GM23338 (cell line): ENCODE measurements at regions not wholly inside any gene's neighbourhood (a gene's known extent, or its start where the extent isn't known, plus 50 kb on each side); places are given as distances from the start of the nearest gene placed in this dataset.

Experiments used
- ATAC-seq: fragments of 200-7000 bp; cut with Tn5 transposase; 3 replicates; pipeline ENCODE4 v1.9.1; 2020
- DNase-seq: peaks from one replicate; pipeline ENCODE4 v3.0.0-alpha.2; 2015; ENCODE audit warnings: low spot score
- H2AFZ ChIP-seq: fragments of 200-600 bp; sonication (generic); 2 replicates; pipeline ENCODE4 v1.8.0; 2016; ENCODE audit warnings: antibody characterized with exemption, mild to moderate bottlenecking, moderate library complexity
- H3F3A ChIP-seq: fragments of 200-600 bp; sonication (generic); replicated peaks from 2 replicates; pipeline ENCODE4 v1.8.0; 2017; ENCODE audit warnings: antibody characterized with exemption, mixed run types, low read depth
- H3K27ac ChIP-seq: fragments of 200-600 bp; sonication (generic); 2 replicates; pipeline ENCODE4 v1.6.1; 2016; ENCODE audit warnings: low read depth
- H3K27me3 ChIP-seq: fragments of 200-600 bp; sonication (generic); 2 replicates; pipeline ENCODE4 v1.8.0; 2016; ENCODE audit warnings: mild to moderate bottlenecking, mixed run types, moderate library complexity; ENCODE audit not compliant: insufficient read depth
- H3K36me3 ChIP-seq: fragments of 200-600 bp; sonication (generic); 2 replicates; pipeline ENCODE4 v1.8.0; 2016; ENCODE audit warnings: mild to moderate bottlenecking; ENCODE audit not compliant: insufficient read depth
- H3K4me1 ChIP-seq: fragments of 200-600 bp; sonication (generic); 2 replicates; pipeline ENCODE4 v1.8.0; 2016; ENCODE audit warnings: mild to moderate bottlenecking, moderate library complexity; ENCODE audit not compliant: insufficient read depth
- H3K4me2 ChIP-seq: fragments of 200-600 bp; sonication (generic); 2 replicates; pipeline ENCODE4 v1.7.1; 2017; ENCODE audit warnings: mixed run types
- H3K4me3 ChIP-seq: fragments of 200-600 bp; sonication (generic); 2 replicates; pipeline ENCODE4 v1.6.1; 2016; ENCODE audit warnings: mixed run types
- H3K79me2 ChIP-seq: fragments of 200-600 bp; sonication (generic); replicated peaks from 2 replicates; pipeline ENCODE4 v1.8.0; 2017; ENCODE audit warnings: mild to moderate bottlenecking; ENCODE audit not compliant: insufficient read depth
- H3K9me2 ChIP-seq: fragments of 200-600 bp; sonication (generic); 2 replicates; pipeline ENCODE4 v1.8.0; 2017; ENCODE audit not compliant: insufficient read depth
- H4K20me1 ChIP-seq: fragments of 200-600 bp; sonication (generic); replicated peaks from 2 replicates; pipeline ENCODE4 v1.8.0; 2017; ENCODE audit warnings: mild to moderate bottlenecking; ENCODE audit not compliant: insufficient read depth
- H3K27ac Mint-ChIP-seq: 2 replicates; pipeline ENCODE4 v1.8.0; 2020; ENCODE audit warnings: inconsistent platforms, mild to moderate bottlenecking, moderate library complexity, mixed read lengths
- H3K27me3 Mint-ChIP-seq: 3 replicates; pipeline ENCODE4 v1.8.0; 2022; ENCODE audit warnings: low read depth, mild to moderate bottlenecking, moderate library complexity, mixed read lengths, inconsistent platforms; ENCODE audit not compliant: insufficient read depth, poor library complexity
- H3K36me3 Mint-ChIP-seq: 3 replicates; pipeline ENCODE4 v1.8.0; 2021; ENCODE audit warnings: low read depth, mild to moderate bottlenecking, inconsistent platforms, moderate library complexity, mixed read lengths
- H3K4me1 Mint-ChIP-seq: 3 replicates; pipeline ENCODE4 v1.8.0; 2020; ENCODE audit warnings: mild to moderate bottlenecking, inconsistent platforms, mixed read lengths
- H3K4me3 Mint-ChIP-seq: 3 replicates; pipeline ENCODE4 v1.8.0; 2021; ENCODE audit warnings: moderate library complexity, mild to moderate bottlenecking, inconsistent platforms, mixed read lengths
- H3K9me3 Mint-ChIP-seq: 3 replicates; pipeline ENCODE4 v1.8.0; 2020; ENCODE audit warnings: moderate library complexity, mild to moderate bottlenecking, inconsistent platforms, mixed read lengths
- CTCF ChIP-seq, 2 experiments: fragments of 200-600 bp in 1 of 2; sonication (generic) in 1 of 2; conservative IDR thresholded peaks; 2 replicates each; pipeline versions ENCODE4 v1.5.1 to v1.6.1; 2016 to 2017; ENCODE audit warnings: antibody characterized with exemption in 2 of 2, low read depth in 2 of 2, mild to moderate bottlenecking in 2 of 2, moderate library complexity in 1 of 2
- EZH2phosphoT487 ChIP-seq: fragments of 200-600 bp; sonication (generic); IDR thresholded peaks from one replicate; pipeline ENCODE4 v1.8.1; 2018; ENCODE audit warnings: antibody characterized with exemption; ENCODE audit not compliant: unreplicated experiment
- JUNB ChIP-seq: IDR thresholded peaks from one replicate; pipeline ENCODE4 v1.6.1; 2016; ENCODE audit warnings: antibody characterized with exemption; ENCODE audit not compliant: unreplicated experiment
- NANOG ChIP-seq: IDR thresholded peaks from 2 replicates; pipeline ENCODE4 v1.6.1; 2016; ENCODE audit warnings: antibody characterized with exemption, borderline replicate concordance
- POLR2AphosphoS5 ChIP-seq: IDR thresholded peaks from 2 replicates; pipeline ENCODE4 v1.6.1; 2016; ENCODE audit warnings: antibody characterized with exemption, low read depth
- REST ChIP-seq: IDR thresholded peaks from one replicate; pipeline ENCODE4 v1.6.1; 2018; ENCODE audit warnings: antibody characterized with exemption; ENCODE audit not compliant: unreplicated experiment
- ZNF114 ChIP-seq: fragments of 250-450 bp; sonication (Bioruptor Pico); IDR thresholded peaks from 2 replicates; pipeline ENCODE4 v1.5.0; 2020; ENCODE audit warnings: mild to moderate bottlenecking, moderate library complexity
- ZNF331 ChIP-seq: fragments of 250-450 bp; sonication (Bioruptor Pico); IDR thresholded peaks from 2 replicates; pipeline ENCODE4 v1.5.0; 2020; ENCODE audit warnings: low read depth, mild to moderate bottlenecking, moderate library complexity
- ZNF462 ChIP-seq: fragments of 250-450 bp; sonication (Bioruptor Pico); IDR thresholded peaks from 2 replicates; pipeline ENCODE4 v1.5.0; 2020; ENCODE audit warnings: mild to moderate bottlenecking, moderate library complexity

- Histone ChIP-seq H3K4me3 (no peak overlapping the region), H3K9me2 (no peaks in the 10 kb centered on the region), H3K79me2 (no peaks in the 10 kb centered on the region), H3K36me3 (no peaks in the 10 kb centered on the region), H3K4me2 (no peak overlapping the region), H4K20me1 (no peaks in the 10 kb centered on the region), H3K27ac (no peak overlapping the region), H2AFZ (no peak overlapping the region), H3K27me3 (no peaks in the 10 kb centered on the region), H3F3A (no peaks in the 10 kb centered on the region), H3K4me1 (no peaks in the 10 kb centered on the region)
- no peak overlapping the region for H3K27ac Mint-ChIP-seq
- DNase-seq (no peak), ATAC-seq (no peak)
- no peaks in the 10 kb centered on the region for H3K27me3 Mint-ChIP-seq
- no peaks in the 10 kb centered on the region for H3K4me1 Mint-ChIP-seq
- H3K9me3 Mint-ChIP-seq: no peaks in the 10 kb centered on the region
- no peak overlapping the region for H3K4me3 Mint-ChIP-seq
- TF ChIP-seq CTCF (conservative IDR thresholded peaks at IDR 0.05; ENCODE audit: low read depth in 2 of 2) (no peak), POLR2AphosphoS5 (no peak)
- H3K36me3 Mint-ChIP-seq: no peaks in the 10 kb centered on the region
Measured at GRCh38 chrX:25733148-25733547, 405.0 kb upstream of the MAGEB18 start.

- Mint-ChIP-seq H3K36me3 (no peaks in the 10 kb centered on the region), H3K4me3 (no peak overlapping the region), H3K9me3 (no peaks in the 10 kb centered on the region), H3K4me1 (no peaks in the 10 kb centered on the region), H3K27ac (no peak overlapping the region), H3K27me3 (no peaks in the 10 kb centered on the region)
- Histone ChIP-seq H4K20me1 (no peaks in the 10 kb centered on the region), H3K36me3 (no peaks in the 10 kb centered on the region), H3K4me2 (no peak overlapping the region), H2AFZ (no peak overlapping the region), H3K27ac (no peak overlapping the region), H3K9me2 (no peaks in the 10 kb centered on the region), H3K4me1 (no peaks in the 10 kb centered on the region), H3K27me3 (no peaks in the 10 kb centered on the region), H3F3A (no peaks in the 10 kb centered on the region), H3K79me2 (no peaks in the 10 kb centered on the region), H3K4me3 (no peak overlapping the region)
- TF ChIP-seq CTCF (conservative IDR thresholded peaks at IDR 0.05; ENCODE audit: low read depth in 2 of 2) (no peak), ZNF114 (no peak), REST (no peak), ZNF462 (CRISPR knock-in tag) (no peak), ZNF331 (CRISPR knock-in tag) (no peak), NANOG (no peak), EZH2phosphoT487 (no peak), JUNB (no peak)
- ATAC-seq (no peak), DNase-seq (no peak)
Measured at GRCh38 chrX:25737540-25737939, 400.6 kb upstream of the MAGEB18 start.
